ENCODE measurements at regions not wholly inside any gene's neighbourhood (a gene's known extent, or its start where the extent isn't known, plus 50 kb on each side); places are given as distances from the start of the nearest gene placed in this dataset.

- no peak for TF ChIP-seq CTCF (IDR thresholded peaks at IDR 0.05; ENCODE audit: poor library complexity)
- no peak for TF ChIP-seq EZH2 (IDR thresholded peaks at IDR 0.05; ENCODE audit: borderline replicate concordance)
- no peak for TF ChIP-seq EZH2phosphoT487 (IDR thresholded peaks at IDR 0.05; ENCODE audit: low read depth, severe bottlenecking, unreplicated experiment)
These were observed 298.6 kb downstream of the C6orf118 start for GRCh38 chr6:165010556-165011535.
